HG02870 (cell line): ENCODE measurements at regions not wholly inside any gene's neighbourhood (a gene's known extent, or its start where the extent isn't known, plus 50 kb on each side); places are given as distances from the start of the nearest gene placed in this dataset.
"Not testable (repeated sequence)": the region's sequence is repeated elsewhere in the genome, so short reads cannot be mapped to it uniquely, and the experiment has no call there.

Experiments
- ATAC-seq: cut with Tn5 transposase; IDR thresholded peaks from one replicate; pipeline ENCODE4 v1.9.1; 2021; ENCODE audit warnings: mild to moderate bottlenecking, moderate library complexity; ENCODE audit not compliant: unreplicated experiment

DNA sequence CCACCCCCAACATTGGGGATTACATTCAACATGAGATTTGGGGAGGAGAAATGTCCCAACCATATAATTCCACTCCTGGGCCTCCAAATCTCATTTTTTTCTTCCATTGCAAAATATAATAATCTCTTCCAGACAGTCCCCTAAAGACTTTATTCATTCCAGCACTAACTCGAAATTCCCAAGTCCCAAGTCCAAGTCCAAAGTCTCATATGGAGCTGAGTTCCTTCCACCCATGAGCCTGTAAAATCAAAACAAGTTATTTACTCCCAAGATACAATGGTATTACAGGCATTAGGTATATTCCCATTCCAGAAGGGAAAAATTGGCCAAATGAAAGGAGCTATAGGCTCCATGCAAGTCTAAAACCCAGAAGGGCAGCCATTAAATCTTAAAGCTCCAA, 56.7 kb downstream of the P2RY1 start:
- ATAC-seq, result no peak

DNA sequence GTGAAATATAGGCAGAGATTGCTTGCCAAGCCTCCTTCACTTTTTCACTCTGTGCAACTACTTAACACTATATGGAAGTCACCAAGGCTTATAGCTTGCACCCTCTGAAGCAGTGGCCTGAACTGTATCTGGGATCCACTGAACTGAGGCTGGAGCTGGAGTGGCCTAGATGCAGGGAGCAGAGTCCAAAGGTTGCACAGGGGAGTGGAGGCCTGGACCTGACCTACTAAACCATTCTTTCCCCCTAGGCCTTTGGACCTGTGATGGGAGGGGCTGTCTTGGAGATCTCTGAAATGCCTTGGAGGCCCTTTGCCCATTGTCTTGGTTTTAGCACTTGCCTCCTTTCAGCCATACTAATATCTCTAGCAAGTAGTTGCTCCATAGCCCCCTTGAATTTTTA, 57.5 kb downstream of the P2RY1 start:
- no peak for ATAC-seq

DNA sequence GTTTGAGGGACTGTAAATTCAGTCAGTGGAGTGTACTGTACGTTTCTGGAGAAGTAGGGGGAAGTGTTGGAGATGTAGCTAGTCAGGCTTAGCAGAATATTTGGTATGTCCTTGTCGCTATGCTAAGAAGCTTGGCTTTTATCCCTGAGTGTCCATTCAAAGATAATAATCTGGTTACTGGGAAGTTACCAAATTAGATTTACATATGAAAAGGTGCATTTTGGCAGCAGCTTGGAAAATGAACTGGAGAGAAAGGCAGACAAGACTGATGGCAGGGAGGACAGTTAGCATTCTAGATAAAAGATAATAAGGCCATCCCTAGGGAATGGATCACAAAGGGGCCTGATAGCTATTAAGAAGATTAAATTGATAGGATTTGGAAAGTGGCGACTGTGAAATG, 58.7 kb downstream of the P2RY1 start:
- no peak for ATAC-seq

DNA sequence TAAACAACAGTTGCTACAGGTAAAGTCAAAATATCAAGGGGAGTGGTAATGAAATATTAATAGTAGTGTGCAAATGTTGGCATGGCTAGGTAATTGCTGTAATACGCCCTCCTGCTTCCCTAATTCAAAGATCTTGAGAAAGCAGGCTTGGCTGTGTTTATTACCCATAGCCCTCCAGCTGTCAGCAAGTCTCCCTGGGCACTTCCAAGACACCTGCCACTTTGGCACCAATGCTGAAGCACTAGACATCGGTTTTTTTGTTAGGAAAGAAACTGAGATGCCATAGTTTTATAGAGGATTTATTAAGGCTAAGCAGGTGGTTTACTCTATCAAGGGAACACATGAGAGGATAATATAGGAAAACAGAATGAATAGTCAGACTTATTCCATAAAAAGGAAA, 64.4 kb downstream of the P2RY1 start:
- no peak for ATAC-seq

DNA sequence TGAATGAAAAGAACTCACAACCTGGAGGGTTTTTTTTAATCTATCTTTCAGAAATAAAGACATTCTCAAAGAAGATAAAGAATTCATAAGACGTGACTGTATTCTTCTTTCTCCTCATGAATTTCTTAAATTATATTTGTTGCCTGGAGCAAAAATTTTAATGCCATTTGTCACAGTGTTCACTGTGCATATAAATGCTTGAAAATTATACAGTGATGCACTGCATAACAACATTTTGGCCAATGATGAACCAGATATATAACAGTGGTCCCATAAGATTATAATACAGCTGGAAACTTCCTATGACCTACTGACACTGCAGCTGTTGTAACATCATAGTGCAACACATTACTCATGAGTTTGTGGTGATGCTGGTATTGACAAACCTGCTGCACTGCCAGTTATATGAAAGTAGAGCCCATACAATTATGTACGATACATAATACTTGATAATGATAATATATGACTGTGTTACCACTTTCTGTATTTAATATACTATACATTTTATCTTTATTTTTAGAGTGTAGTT, 67.3 kb downstream of the P2RY1 start:
- no peak for ATAC-seq

DNA sequence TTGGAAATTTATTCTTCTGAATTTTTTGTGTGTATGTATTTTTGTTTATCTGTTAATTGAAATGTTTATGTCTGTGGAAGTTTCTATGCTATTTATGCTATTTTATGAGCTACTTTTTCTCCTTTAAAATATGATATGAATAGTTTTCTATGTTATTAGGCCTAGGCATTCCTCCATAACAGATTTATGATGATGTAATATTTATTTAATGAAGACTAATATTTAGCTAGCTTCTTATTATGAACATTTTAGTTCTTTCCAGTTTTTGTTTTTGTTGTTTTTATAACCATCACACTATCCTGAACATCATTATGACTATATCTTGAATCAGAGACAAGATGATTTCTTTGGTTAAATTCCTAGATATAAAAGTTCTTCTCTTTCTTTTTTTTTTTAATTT, 70.7 kb downstream of the P2RY1 start:
- no peak for ATAC-seq

DNA sequence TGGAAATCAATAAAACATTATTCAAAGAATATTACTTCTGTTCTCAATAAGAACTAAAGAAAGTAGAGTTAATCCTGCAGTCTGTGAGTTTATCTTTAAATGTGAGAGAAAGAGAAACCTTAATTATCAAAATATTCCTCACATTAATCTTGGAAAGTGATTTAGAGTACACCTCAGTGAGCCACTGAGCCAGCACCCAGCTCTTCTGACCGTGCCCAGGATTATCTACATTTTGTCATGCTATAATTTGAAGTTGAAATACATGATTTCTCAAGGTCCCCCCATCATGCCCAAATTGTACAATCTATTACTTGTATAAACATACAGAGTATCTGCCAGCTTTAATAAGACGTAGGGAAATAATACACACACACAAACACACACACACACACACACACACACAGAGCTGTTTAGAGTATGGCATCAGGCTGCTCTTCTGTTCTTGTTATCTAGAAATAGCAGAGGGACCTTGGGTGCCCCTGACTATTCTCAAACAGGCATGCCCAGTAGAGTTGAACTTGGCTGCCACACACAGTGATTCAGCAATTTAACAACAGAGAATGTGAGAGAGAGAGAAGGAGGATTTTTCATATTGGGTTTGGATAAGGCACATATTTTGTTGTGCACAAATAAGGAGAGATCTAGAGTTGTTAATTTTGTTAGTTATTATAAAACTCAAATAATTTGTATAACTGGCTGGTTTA, 74.4 kb downstream of the P2RY1 start:
- no peak for ATAC-seq

DNA sequence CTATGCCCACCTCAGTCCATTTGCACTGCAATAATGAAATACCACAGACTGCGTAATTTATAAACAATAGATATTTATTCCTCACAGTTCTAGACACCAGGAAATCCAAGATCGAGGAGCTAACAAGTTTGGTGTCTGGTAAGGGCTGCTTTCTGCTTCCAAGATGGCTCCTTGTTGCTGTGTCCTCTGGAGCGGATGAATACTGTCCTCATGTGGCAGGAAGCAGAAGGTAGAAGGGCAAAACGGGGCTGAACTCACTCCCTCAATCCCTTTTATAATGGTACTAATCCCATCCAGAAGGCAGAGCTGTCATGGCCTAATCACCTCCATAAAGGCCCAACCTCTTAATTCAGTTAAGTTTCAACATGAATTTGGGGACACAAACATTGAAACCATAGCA, 75.3 kb downstream of the P2RY1 start:
- ATAC-seq, result no peak

DNA sequence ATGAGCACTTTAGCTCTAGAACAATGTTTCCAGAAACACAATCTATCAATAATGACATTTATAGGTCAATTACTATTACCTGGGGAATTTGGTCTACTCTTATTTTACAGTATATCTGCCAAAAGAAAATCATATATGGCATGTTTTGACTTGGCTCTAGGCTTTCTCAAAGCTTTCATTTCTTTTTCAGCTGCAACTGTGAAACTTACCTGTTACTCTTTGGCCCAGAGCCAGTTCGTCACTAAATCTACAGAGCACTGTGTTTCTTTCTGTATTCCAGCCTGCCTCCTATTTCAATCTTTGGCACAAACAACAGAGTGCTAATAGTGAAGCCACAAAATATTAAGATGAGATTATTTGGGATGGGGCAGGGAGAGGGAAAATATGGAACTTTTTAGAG, 76.0 kb downstream of the P2RY1 start:
- ATAC-seq, result no peak

DNA sequence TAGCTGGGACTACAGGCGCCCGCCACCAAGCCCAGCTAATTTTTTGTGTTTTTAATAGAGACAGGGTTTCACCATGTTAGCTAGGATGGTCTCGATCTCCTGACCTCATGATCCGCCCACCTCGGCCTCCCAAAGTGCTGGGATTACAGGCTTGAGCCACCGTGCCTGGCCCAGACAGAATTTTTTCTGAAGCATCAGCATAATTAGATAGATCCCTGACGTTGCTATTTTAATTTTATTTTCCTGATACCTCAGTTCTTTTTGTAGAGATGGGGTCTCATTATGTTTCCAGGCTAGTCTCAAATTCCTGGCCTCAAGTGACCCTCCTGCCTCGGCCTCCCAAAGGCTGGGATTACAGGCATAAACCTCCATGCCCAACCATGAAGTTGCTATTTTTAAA, 79.8 kb downstream of the P2RY1 start:
- not testable (repeated sequence) for ATAC-seq

DNA sequence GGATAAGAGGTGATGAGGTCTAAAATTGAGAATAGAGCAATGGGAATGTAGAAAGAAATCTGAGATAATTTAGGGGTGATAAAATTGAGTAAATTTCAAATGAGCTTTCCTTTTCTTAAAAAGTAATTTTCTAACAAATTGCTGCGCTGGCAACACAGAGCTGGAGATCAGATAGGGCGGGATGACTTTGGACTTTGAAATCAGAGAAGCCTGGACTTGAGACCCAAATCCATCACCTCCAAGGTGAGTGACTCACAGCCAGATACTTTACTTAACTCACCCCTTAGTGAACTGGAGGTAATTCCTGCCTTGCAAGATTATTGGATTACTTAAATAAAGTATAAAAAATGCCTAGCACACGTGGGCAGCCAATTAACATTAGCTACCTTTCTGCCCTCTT, 80.8 kb downstream of the P2RY1 start:
- ATAC-seq, result no peak

DNA sequence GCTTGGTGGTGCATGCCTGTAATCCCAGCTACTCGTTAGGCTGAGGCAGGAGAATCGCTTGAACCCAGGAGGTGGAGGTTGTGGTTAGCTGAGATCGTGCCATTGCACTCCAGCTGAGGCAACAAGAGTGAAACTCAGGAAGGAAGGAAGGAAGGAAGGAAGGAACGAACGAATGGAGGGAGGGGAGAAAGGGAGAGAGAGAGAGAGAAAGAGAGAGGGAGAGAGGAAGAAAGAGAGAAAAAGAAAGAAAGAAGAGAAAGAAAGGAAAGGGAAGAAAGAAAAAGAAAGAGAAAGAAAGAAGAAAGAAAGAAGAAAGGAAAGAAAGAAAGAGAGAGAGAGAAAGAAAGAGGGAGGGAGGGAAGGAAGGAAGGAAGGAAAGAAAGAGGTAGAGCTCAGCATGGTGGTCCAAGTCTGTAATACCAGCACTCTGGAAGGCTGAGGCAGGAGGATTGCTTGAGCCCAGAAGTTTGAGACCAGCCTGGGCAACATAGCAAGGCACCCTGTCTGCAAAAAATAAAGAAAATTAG, 81.9 kb downstream of the P2RY1 start:
- no peak for ATAC-seq

DNA sequence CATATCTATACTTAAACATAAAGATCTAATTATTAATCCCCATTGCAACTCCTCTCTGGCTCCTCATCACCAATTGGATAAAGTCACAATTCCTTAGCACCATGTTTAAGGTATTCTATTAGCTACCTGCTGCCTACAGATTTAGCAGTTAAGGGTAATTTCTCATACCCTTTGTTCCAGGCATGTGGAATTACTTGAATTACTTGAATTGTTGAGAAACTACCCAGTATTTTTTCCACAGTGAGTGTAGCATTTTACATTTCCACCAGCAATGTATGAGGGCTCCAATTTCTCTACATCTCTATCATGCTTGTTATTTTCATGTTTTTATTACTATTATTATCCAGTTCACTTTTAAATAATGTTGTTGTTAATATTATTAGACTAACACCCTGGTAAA, 86.4 kb downstream of the P2RY1 start:
- ATAC-seq, result no peak

DNA sequence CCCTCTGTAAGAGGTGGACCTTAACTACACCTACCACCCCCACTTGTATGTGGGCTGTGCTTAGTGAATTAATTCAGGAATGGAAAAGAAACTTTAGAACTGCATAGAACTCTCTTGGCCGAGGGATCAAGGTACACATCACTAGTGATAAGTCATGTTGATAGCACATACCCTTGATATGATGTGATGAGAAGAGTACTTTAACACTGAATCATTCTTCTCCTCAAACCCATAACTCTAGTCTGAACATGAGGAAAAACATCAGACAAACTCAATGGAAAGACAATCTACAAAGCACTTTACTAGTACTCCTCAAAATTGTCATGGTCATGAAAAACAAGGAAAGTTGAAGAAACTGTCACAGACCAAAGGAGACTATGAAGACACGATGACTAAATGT, 87.6 kb downstream of the P2RY1 start:
- ATAC-seq, result no peak

DNA sequence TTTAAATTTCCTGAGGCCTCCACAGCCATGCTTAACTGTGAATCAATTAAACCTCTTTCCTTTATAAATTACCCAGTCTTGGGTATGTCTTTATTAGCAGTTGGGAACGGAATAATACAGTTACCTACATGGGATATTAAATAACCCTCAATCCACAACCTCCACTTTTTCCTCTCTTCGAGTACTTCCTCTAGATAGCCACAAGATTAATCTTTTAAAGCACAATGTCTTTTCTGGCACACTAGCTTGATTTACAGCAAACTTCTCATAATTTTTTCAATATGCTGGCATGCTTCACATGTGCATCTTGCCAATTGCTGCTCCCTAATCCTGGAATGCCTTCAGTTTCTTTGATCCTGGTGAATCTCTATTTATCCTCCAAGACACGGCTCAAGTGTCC, 92.2 kb downstream of the P2RY1 start:
- no peak for ATAC-seq

DNA sequence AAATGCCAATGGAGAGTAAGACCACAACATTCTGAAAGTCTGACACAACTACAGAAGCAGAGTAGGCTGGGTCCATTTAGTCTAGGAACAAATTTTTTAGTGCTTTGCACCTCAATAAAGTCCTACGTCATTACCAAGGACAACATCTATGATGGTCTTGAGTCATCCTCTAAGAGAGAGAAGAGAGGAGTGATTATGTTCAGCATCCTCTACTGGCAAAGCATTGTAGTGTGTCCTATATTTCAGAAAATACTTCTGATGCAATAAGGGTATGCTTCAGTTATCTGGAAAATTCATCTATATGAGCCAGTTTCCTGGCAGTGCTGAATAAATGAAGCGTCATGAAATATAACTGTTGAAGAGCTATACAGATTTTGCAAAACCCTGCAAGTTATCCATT, 95.6 kb downstream of the P2RY1 start:
- no peak for ATAC-seq

DNA sequence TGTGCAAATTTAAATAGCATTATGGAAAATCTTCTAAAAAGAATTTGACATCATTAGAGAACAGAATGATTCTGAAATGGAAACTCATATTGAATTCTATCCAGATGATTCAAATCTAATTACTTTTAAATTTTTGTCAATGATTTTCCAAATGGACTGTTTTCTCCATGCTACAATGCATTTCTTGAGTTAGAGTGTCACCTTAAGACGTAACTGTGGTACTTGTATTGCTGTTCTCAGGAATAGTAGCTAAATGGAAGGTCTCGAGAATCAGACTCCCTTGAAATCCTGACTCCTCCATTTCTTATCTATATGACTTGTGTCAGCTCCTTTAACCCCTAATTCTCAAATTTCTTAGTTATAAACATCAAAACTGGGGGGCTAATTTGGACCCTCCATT, 102.3 kb downstream of the P2RY1 start:
- no peak for ATAC-seq

DNA sequence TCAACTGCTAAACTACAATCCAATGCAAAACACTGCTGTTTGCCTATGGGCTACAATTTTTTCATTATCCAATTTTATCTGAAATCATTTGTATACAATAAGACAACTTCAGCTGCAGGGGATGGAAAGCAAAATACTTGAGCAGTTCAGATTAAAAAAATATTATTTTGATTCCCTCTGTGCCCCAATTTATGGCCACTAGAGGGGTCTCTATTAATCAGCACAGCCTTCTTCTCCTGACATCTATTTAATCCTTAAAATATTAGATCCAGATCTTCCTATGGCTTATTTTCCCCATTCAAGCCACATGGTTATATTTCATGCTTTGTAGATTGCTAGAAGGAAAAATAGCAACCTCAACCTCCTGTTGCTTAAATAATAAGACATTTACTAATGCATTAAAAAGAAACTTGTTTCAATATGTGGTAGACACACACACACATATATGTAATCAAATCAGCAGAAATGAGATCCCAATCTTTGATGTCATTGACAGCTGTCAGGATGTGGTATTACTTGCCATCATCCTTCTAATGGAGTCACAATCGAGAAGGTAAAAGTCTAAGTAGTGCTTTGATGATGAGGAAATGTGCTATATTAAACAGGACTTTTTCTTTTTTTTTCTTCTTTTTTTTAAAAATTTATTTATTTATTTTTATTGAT, 104.2 kb downstream of the P2RY1 start:
- ATAC-seq, result no peak

DNA sequence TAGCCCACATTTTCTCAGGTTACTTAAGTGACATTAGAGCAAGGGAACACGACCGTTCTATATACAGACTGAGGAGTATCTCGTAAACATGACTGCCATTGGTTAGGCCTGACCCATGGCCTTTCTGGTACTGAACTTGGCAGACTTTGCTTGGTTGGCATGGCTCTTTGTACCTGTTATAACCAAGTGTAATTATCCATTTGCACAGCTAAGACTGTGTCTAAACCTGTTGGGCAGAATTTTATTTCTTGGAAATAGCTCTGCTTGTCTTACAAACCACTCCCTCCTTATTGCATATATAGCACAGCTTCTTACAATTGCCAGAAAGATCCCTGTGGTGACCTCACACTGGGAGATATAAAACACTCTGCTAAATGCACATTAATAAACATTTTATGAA, 106.9 kb downstream of the P2RY1 start:
- no peak for ATAC-seq

DNA sequence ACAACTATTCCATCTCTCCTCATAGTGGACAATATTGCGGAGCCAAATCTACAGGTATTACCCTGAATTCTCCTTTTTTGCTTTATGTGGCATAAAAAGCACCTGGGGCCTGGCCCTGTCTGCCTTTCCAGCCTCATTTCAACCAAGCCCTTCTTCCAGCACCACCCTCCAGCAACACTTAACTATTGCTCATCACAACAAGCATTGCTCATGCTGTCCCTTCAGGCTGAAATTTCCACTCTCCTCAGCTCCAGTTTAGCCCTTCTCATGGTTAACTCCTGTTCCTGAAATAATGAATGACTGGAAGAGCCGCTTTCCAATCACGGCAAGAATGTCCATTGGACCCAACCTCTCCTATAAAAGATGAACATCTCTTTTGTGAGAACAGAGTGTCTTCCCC, 107.4 kb downstream of the P2RY1 start:
- no peak for ATAC-seq

DNA sequence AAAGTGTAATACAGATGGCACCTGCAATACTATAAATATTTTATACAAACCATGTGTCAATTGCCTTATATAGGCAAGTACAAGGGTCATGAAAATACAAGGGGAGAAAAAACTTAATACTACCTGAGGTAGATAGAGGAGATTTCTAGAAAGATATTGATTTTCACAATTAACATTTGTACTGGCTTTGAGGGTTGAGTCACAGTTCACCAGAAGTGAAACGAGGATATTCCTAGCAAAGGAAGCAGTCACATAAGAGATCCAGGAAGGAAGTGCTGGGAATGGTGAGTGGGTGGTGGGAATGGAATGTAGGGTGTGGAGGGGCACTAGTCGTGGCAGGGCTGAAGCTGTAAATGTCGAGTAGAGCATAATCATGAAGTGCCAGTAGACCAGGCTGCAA, 108.7 kb downstream of the P2RY1 start:
- no peak for ATAC-seq

DNA sequence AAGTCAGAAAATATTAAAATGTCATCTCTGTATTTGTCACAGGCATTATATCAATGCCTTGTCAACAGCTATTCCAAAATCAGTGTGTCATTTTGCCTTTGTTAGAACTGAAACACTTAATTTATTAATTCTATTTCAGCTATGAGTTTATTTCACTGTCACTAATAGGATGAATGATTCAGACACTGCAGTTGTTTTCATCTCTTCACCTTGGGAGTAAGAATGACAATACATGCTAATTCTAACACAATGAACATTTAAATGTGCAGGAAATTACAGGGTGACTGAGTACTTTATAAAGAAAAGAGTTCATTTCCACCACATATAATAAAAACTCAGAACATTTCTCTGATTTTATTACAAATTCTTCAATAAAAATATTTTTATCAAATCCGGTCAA, 109.7 kb downstream of the P2RY1 start:
- ATAC-seq, result no peak
